H1 (cell line): ENCODE measurements at regions not wholly inside any gene's neighbourhood (a gene's known extent, or its start where the extent isn't known, plus 50 kb on each side); places are given as distances from the start of the nearest gene placed in this dataset.

Experiments
- CTCF ChIA-PET: fragments of 300-600 bp; sonication (Branson Sonifier 250); formaldehyde crosslinking; loops from one replicate; lab custom pipeline; 2021; ENCODE audit not compliant: partially characterized antibody; lab: Charles Lee
- POLR2A ChIA-PET: fragments of 300-600 bp; sonication (Branson Sonifier 250); formaldehyde crosslinking; loops from one replicate; lab custom pipeline; 2021; ENCODE audit warnings: inconsistent platforms; ENCODE audit not compliant: partially characterized antibody; lab: Charles Lee
- DNase-seq, 2 experiments: peaks; one replicate each; pipeline versions ENCODE4 v3.0.0 to v3.0.0-alpha.2; 2010 to 2022; ENCODE audit warnings: low spot score in 2 of 2, low read depth in 1 of 2, mixed read lengths in 1 of 2
- FAIRE-seq: peaks from 2 replicates; lab custom pipeline; 2011; peaks lifted over from hg19 to GRCh38; lab: Jason Lieb, UNC
- H2AFZ ChIP-seq: 2 replicates; pipeline ENCODE4 v1.8.1; 2012; ENCODE audit warnings: low read length, inconsistent platforms
- H2AK5ac ChIP-seq: 2 replicates; pipeline ENCODE4 v1.6.1; 2013; ENCODE audit warnings: low read depth, low read length
- H2BK120ac ChIP-seq: replicated peaks from 2 replicates; pipeline ENCODE3; 2013; ENCODE audit warnings: low read depth, low read length, inconsistent platforms
- H2BK12ac ChIP-seq: 2 replicates; pipeline ENCODE4 v1.6.1; 2013; ENCODE audit warnings: low read depth, low read length
- H2BK15ac ChIP-seq: 2 replicates; pipeline ENCODE4 v1.6.1; 2013; ENCODE audit warnings: low read length
- H2BK20ac ChIP-seq: 2 replicates; pipeline ENCODE4 v1.6.1; 2013; ENCODE audit warnings: low read length
- H2BK5ac ChIP-seq: 2 replicates; pipeline ENCODE4 v1.6.1; 2013; ENCODE audit warnings: low read depth, low read length
- H3K14ac ChIP-seq: 2 replicates; pipeline ENCODE4 v1.6.1; 2013; ENCODE audit warnings: inconsistent platforms; ENCODE audit not compliant: insufficient read length
- H3K18ac ChIP-seq: 2 replicates; pipeline ENCODE4 v1.6.1; 2013; ENCODE audit warnings: low read length; ENCODE audit errors: extremely low read depth
- H3K23ac ChIP-seq: 2 replicates; pipeline ENCODE4 v1.6.1; 2013; ENCODE audit warnings: inconsistent platforms; ENCODE audit not compliant: insufficient read length
- H3K23me2 ChIP-seq: 2 replicates; pipeline ENCODE4 v1.6.1; 2013; ENCODE audit warnings: low read depth, low read length
- H3K27ac ChIP-seq: 2 replicates; pipeline ENCODE4 v1.6.1; 2011; ENCODE audit warnings: low read depth, low read length, inconsistent platforms
- H3K27me3 ChIP-seq, 4 experiments: replicated peaks in 1 of 4; 1 replicate in 1 of 4; 2 replicates in 3 of 4; pipeline versions ENCODE4 v1.6.1 to v1.8.1; 2011 to 2013; ENCODE audit warnings: low read length in 3 of 4, mild to moderate bottlenecking in 3 of 4, inconsistent platforms in 2 of 4, mixed read lengths in 2 of 4, moderate library complexity in 1 of 4; ENCODE audit not compliant: control insufficient read depth in 3 of 4, insufficient read depth in 3 of 4; ENCODE audit errors: extremely low read depth in 1 of 4
- H3K36me3 ChIP-seq, 4 experiments: 2 replicates each; pipeline versions ENCODE4 v1.6.1 to v1.8.1; 2011 to 2013; ENCODE audit warnings: mild to moderate bottlenecking in 4 of 4, low read length in 3 of 4, moderate library complexity in 2 of 4, control low read depth in 1 of 4, inconsistent platforms in 1 of 4; ENCODE audit not compliant: insufficient read depth in 4 of 4, control insufficient read depth in 2 of 4
- H3K4ac ChIP-seq: replicated peaks from 2 replicates; pipeline ENCODE3; 2013; ENCODE audit warnings: low read length, low read depth, mixed read lengths, inconsistent platforms; ENCODE audit not compliant: insufficient read length
- H3K4me1 ChIP-seq, 4 experiments: replicated peaks in 1 of 4; 1 replicate in 1 of 4; 2 replicates in 3 of 4; pipeline versions ENCODE4 v1.6.1 to v1.8.1; 2011 to 2013; ENCODE audit warnings: low read length in 3 of 4, inconsistent platforms in 2 of 4, mixed read lengths in 1 of 4; ENCODE audit not compliant: insufficient read depth in 4 of 4, control insufficient read depth in 3 of 4
- H3K4me2 ChIP-seq, 2 experiments: 2 replicates each; pipeline versions ENCODE4 v1.6.1 to v1.8.1; 2011 to 2013; ENCODE audit warnings: low read depth in 2 of 2, low read length in 2 of 2, control low read depth in 1 of 2, inconsistent platforms in 1 of 2, mild to moderate bottlenecking in 1 of 2; ENCODE audit not compliant: insufficient read depth in 1 of 2
- H3K4me3 ChIP-seq, 4 experiments: fragments of 200-600, 300-600 bp in 1 of 4; sonication (generic), shearing (Covaris generic), sonication (Bioruptor Twin) in 1 of 4; 2 replicates each; pipeline versions ENCODE4 v1.5.1 to v1.8.1; 2011 to 2016; ENCODE audit warnings: low read length in 4 of 4, low read depth in 3 of 4, control low read depth in 2 of 4, inconsistent platforms in 2 of 4, mild to moderate bottlenecking in 2 of 4, mixed read lengths in 1 of 4, moderate library complexity in 1 of 4; ENCODE audit not compliant: insufficient read depth in 2 of 4; ENCODE audit errors: extremely low read depth in 1 of 4
- H3K56ac ChIP-seq: replicated peaks from 2 replicates; pipeline ENCODE3; 2013; ENCODE audit warnings: low read depth, mild to moderate bottlenecking, mixed read lengths, low read length, inconsistent platforms; ENCODE audit not compliant: insufficient read length
- H3K79me1 ChIP-seq: 2 replicates; pipeline ENCODE4 v1.6.1; 2013; ENCODE audit warnings: low read depth, low read length, control low read depth
- H3K79me2 ChIP-seq, 2 experiments: 2 replicates each; pipeline versions ENCODE4 v1.6.1 to v1.8.1; 2012 to 2013; ENCODE audit warnings: low read length in 2 of 2, mild to moderate bottlenecking in 2 of 2, inconsistent platforms in 1 of 2; ENCODE audit not compliant: insufficient read depth in 2 of 2, control insufficient read depth in 1 of 2
- H3K9ac ChIP-seq, 4 experiments: replicated peaks in 1 of 4; 1 replicate in 1 of 4; 2 replicates in 3 of 4; pipeline versions ENCODE4 v1.6.1 to v1.8.1; 2011 to 2013; ENCODE audit warnings: low read depth in 3 of 4, low read length in 3 of 4, control low read depth in 2 of 4, mild to moderate bottlenecking in 2 of 4, moderate library complexity in 2 of 4, inconsistent platforms in 1 of 4; ENCODE audit errors: extremely low read depth in 1 of 4
- H3K9me3 ChIP-seq, 2 experiments: 2 replicates each; pipeline versions ENCODE4 v1.6.1 to v1.8.1; 2012 to 2013; ENCODE audit warnings: mild to moderate bottlenecking in 2 of 2, moderate library complexity in 2 of 2, control low read depth in 1 of 2, inconsistent platforms in 1 of 2, low read depth in 1 of 2, low read length in 1 of 2, mixed read lengths in 1 of 2; ENCODE audit not compliant: insufficient read depth in 2 of 2
- H4K20me1 ChIP-seq, 2 experiments: replicated peaks in 1 of 2; 2 replicates each; pipeline versions ENCODE3 to v1.8.1; 2011 to 2013; ENCODE audit warnings: inconsistent platforms in 2 of 2, low read length in 2 of 2, mild to moderate bottlenecking in 1 of 2; ENCODE audit not compliant: insufficient read depth in 2 of 2, control insufficient read depth in 1 of 2
- H4K5ac ChIP-seq: 2 replicates; pipeline ENCODE4 v1.6.1; 2013; ENCODE audit warnings: low read length, low read depth, mixed read lengths, inconsistent platforms; ENCODE audit not compliant: insufficient read length
- H4K8ac ChIP-seq: 2 replicates; pipeline ENCODE4 v1.8.0; 2013; ENCODE audit warnings: mild to moderate bottlenecking, moderate library complexity, low read length, inconsistent platforms; ENCODE audit not compliant: insufficient read depth; ENCODE audit errors: extremely low read depth
- H4K91ac ChIP-seq: replicated peaks from 2 replicates; pipeline ENCODE3; 2013; ENCODE audit warnings: low read length, mixed read lengths, inconsistent platforms; ENCODE audit not compliant: insufficient read length
- ATF2 ChIP-seq: IDR thresholded peaks from 2 replicates; pipeline ENCODE4 v1.6.1; 2012; ENCODE audit warnings: low read length, inconsistent platforms
- MAFK ChIP-seq: IDR thresholded peaks from 2 replicates; pipeline ENCODE4 v1.6.1; 2012; ENCODE audit warnings: low read depth, mild to moderate bottlenecking, improper control_type of control experiment, low read length
- RFX5 ChIP-seq: IDR thresholded peaks from 2 replicates; pipeline ENCODE4 v1.6.1; 2011; ENCODE audit warnings: low read depth, low read length, improper control_type of control experiment, borderline replicate concordance
- WGBS, 2 experiments: shearing (Covaris generic) in 1 of 2; methylation state at CpG; one replicate each; pipeline versions ENCODE4 v1.1.6 to v1.1.7; 2013 to 2015; ENCODE audit warnings: low lambda C conversion rate in 2 of 2, mixed read lengths in 2 of 2, inconsistent platforms in 1 of 2, low coverage in 1 of 2, missing lambda C conversion rate in 1 of 2; ENCODE audit not compliant: insufficient replicate concordance in 2 of 2, insufficient coverage in 1 of 2, insufficient read length in 1 of 2; ENCODE audit errors: extremely low coverage in 1 of 2, missing lambda C conversion rate in 1 of 2; 5-methylcytosine and 5-hydroxymethylcytosine counted together

- Histone ChIP-seq H3K18ac (no peak overlapping the region), H3K14ac (no peak overlapping the region), H3K9ac (no peak overlapping the region), H2BK12ac (no peak overlapping the region), H3K27me3 (no peaks in the 10 kb centered on the region), H4K91ac (no peak overlapping the region), H3K79me2 (no peaks in the 10 kb centered on the region), H4K8ac (no peak overlapping the region), H3K9me3 (no peaks in the 10 kb centered on the region), H2BK120ac (no peak overlapping the region), H4K20me1 (no peaks in the 10 kb centered on the region), H3K27ac (no peak overlapping the region), H3K23ac (no peak overlapping the region), H2AFZ (peak overlapping the region; percentile 58; the same call in 1 of the 2 replicates), H2BK5ac (no peak overlapping the region), H3K79me1 (no peaks in the 10 kb centered on the region), H3K4me2 (no peak overlapping the region), H3K23me2 (no peaks in the 10 kb centered on the region), H3K56ac (no peak overlapping the region), H3K4ac (no peak overlapping the region), H2BK15ac (no peak overlapping the region), H3K4me1 (peaks cover 0 to 3% (median 0%) of the 10 kb centered on the region in 4 experiments; a peak in 1 of 7 replicates), H3K4me3 (no peak overlapping the region), H4K5ac (no peak overlapping the region), H2AK5ac (no peak overlapping the region), H3K36me3 (no peaks in the 10 kb centered on the region), H2BK20ac (no peak overlapping the region)
- POLR2A ChIA-PET = no interaction called here
- DNase-seq (no peak), FAIRE-seq (no peak)
- WGBS, 2 experiments = 29% methylated on average over 1 of the region's 1 CpG; no CpG with 5 or more reads in 1 of the 2 experiments
- CTCF ChIA-PET = no interaction called here
- no peak for TF ChIP-seq RFX5
- no peak for TF ChIP-seq ATF2
- TF ChIP-seq MAFK = no peak
These were observed 172.5 kb upstream of the GLRA1 start for GRCh38 chr5:152097128-152097527.
